ENCODE measurements at regions not wholly inside any gene's neighbourhood (a gene's known extent, or its start where the extent isn't known, plus 50 kb on each side); places are given as distances from the start of the nearest gene placed in this dataset.

DNA sequence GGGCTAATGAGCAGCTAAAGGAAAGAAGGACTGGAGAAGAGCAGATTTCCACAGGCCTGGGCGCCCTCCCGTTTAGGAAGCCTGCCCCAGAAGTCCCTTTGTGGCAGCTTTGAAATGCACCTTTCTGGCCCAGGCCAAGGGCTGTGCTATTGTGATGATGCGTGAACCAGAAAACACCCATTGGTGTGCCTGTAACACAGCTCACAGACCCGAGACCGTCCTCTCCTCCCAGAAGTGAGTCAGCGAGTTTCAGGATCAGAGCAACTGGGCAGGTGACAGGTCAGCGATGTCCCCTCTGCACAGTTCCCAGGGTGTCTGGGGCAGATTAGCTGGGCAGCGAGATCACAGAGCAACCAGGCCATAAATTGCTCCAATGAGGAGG is 71.9 kb upstream of the SULF2 start:
- TF ChIP-seq TAF1 (IDR thresholded peaks at IDR 0.05; ENCODE audit: low read depth, low read length) (no peak), POLR2A (IDR thresholded peaks at IDR 0.05; ENCODE audit: low read depth, low read length) (no peak), POLR2AphosphoS5 (IDR thresholded peaks at IDR 0.05; ENCODE audit: low read depth, low read length) (no peak), SPI1 (IDR thresholded peaks at IDR 0.05; ENCODE audit: low read depth, low read length) (no peak)
